ENCODE measurements at regions not wholly inside any gene's neighbourhood (a gene's known extent, or its start where the extent isn't known, plus 50 kb on each side); places are given as distances from the start of the nearest gene placed in this dataset.
"Not testable (repeated sequence)": the region's sequence is repeated elsewhere in the genome, so short reads cannot be mapped to it uniquely, and the experiment has no call there.

DNA sequence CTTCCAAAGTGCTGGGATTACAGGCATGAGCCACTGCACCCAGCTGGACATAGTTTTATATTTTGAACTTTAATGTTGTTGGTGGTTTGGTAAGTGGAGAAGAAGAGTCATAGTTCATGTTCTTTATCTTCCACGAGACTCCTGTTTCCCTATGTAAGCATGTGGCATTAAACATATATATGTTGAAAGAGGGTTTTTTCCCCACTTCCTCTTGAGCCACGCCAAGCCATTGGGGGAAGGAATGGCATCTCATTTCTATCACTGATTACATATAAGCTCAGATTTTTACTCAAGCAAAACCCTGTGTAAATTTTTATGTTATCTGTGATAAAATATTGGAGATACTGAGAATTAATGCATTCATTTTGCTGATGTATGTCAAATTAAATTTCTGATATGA, 300.4 kb downstream of the PHF14 start:
- Histone ChIP-seq H3K27ac (no peak overlapping the region), H3K79me2 (no peaks in the 10 kb centered on the region), H3K9ac (no peak overlapping the region), H3K4me2 (ENCODE audit: low read length) (no peak overlapping the region), H2AFZ (no peak overlapping the region), H3K27me3 (ENCODE audit: control insufficient read depth, insufficient read depth, low read length) (no peaks in the 10 kb centered on the region), H3K4me1 (peaks cover 8% of the 10 kb centered on the region), H3K4me3 (ENCODE audit: low read depth, low read length) (no peak overlapping the region), H3K36me3 (ENCODE audit: control insufficient read depth, insufficient read depth, low read length) (no peaks in the 10 kb centered on the region), H3K9me3 (ENCODE audit: control insufficient read depth, low read length) (no peaks in the 10 kb centered on the region)
- TF ChIP-seq, protein P1, sequence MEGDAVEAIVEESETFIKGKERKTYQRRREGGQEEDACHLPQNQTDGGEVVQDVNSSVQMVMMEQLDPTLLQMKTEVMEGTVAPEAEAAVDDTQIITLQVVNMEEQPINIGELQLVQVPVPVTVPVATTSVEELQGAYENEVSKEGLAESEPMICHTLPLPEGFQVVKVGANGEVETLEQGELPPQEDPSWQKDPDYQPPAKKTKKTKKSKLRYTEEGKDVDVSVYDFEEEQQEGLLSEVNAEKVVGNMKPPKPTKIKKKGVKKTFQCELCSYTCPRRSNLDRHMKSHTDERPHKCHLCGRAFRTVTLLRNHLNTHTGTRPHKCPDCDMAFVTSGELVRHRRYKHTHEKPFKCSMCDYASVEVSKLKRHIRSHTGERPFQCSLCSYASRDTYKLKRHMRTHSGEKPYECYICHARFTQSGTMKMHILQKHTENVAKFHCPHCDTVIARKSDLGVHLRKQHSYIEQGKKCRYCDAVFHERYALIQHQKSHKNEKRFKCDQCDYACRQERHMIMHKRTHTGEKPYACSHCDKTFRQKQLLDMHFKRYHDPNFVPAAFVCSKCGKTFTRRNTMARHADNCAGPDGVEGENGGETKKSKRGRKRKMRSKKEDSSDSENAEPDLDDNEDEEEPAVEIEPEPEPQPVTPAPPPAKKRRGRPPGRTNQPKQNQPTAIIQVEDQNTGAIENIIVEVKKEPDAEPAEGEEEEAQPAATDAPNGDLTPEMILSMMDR (IDR thresholded peaks at IDR 0.05): no peak

DNA sequence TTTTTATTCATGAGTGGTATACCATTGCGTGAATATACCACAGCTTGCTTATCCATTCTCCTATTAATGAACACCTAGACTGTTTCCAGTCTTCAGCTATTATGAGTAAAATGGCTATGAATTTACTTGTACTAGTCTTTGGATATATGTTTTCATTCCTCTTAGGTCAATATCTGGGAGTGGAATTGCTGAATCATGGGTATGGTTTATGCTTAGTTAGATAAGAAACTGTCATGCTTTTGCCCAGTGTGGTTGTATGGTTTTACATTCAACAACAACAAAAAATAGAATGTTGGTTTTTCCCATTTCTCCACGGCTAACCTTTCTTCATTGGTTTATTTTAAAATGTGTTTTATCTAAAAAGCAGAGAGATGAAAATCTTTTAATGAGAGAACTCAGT, 308.3 kb downstream of the PHF14 start:
- H3K79me2 ChIP-seq: no peaks in the 10 kb centered on the region
- H3K27me3 ChIP-seq (ENCODE audit: control insufficient read depth, insufficient read depth, low read length): no peaks in the 10 kb centered on the region
- no peak overlapping the region for H2AFZ ChIP-seq
- TF ChIP-seq, protein P1 (IDR thresholded peaks at IDR 0.05): no peak
- H3K4me3 ChIP-seq (ENCODE audit: low read depth, low read length): no peak overlapping the region
- H3K9ac ChIP-seq: no peak overlapping the region
- no peaks in the 10 kb centered on the region for H3K4me1 ChIP-seq
- H3K36me3 ChIP-seq (ENCODE audit: control insufficient read depth, insufficient read depth, low read length): no peaks in the 10 kb centered on the region
- H3K9me3 ChIP-seq (ENCODE audit: control insufficient read depth, low read length): no peaks in the 10 kb centered on the region
- H3K4me2 ChIP-seq (ENCODE audit: low read length): no peak overlapping the region
- H3K27ac ChIP-seq: no peak overlapping the region

DNA sequence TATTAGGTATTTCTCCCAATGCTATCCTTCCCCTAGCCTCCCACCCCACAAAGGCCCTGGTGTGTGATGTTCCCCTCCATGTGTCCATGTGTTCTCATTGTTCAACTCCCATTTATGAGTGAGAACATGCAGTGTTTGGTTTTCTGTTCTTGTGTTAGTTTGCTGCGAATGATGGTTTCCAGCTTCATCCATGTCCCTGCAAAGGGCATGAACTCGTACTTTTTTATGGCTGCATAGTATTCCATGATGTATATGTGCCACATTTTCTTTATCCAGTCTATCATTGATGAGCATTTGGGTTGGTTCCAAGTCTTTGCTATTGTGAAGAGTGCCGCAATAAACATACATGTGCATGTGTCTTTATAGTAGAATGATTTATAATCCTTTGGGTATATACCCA, 309.9 kb downstream of the PHF14 start:
- not testable (repeated sequence) for H2AFZ ChIP-seq; H3K36me3 ChIP-seq (ENCODE audit: control insufficient read depth, insufficient read depth, low read length); H3K79me2 ChIP-seq; H3K4me3 ChIP-seq (ENCODE audit: low read depth, low read length); H3K27me3 ChIP-seq (ENCODE audit: control insufficient read depth, insufficient read depth, low read length); H3K9ac ChIP-seq; H3K4me1 ChIP-seq; H3K4me2 ChIP-seq (ENCODE audit: low read length); H3K9me3 ChIP-seq (ENCODE audit: control insufficient read depth, low read length); H3K27ac ChIP-seq

DNA sequence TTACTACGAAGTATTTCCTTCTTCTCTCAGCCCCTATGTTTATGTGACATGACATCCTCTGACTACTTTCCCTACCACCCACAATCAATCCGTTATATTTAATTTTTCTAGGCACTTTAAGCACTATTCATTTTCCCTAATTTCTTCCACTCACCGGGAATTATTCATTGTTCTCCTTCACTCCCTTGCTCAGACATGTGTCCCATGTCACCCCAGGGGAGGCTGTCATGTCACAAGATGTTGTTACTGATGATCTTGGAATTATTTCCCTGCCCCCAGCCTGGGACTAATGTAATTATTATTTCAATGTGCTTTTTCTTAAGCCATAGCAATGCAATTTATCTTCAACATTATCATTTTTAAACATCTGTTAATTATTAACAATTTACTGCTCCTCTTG, 317.2 kb downstream of the PHF14 start:
- no peaks in the 10 kb centered on the region for H3K4me1 ChIP-seq
- H3K4me3 ChIP-seq (ENCODE audit: low read depth, low read length): no peak overlapping the region
- no peaks in the 10 kb centered on the region for H3K79me2 ChIP-seq
- no peak overlapping the region for H3K27ac ChIP-seq
- H2AFZ ChIP-seq: no peak overlapping the region
- H3K9ac ChIP-seq: no peak overlapping the region
- no peaks in the 10 kb centered on the region for H3K9me3 ChIP-seq (ENCODE audit: control insufficient read depth, low read length)
- H3K27me3 ChIP-seq (ENCODE audit: control insufficient read depth, insufficient read depth, low read length): no peaks in the 10 kb centered on the region
- TF ChIP-seq, protein P1 (IDR thresholded peaks at IDR 0.05): no peak
- H3K4me2 ChIP-seq (ENCODE audit: low read length): no peak overlapping the region
- no peaks in the 10 kb centered on the region for H3K36me3 ChIP-seq (ENCODE audit: control insufficient read depth, insufficient read depth, low read length)

DNA sequence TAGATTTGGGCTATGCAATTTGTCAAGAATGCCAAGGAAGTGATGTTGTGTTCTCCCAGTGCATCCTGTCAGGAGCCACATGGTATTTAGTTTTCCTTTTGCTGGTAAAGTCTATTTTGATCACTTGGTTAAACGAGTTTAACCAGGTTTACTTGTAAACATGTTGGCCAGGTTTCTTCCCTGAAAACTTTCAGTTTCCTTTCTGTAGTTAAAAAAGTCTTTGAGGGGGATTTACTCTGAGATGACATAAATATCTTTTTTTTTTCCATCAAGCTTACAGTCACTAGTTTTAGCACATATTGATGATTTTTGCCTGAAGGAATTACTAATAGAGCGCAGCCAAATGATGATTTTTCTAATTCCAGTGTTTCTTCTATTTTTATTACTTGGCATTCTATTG, 320.5 kb downstream of the PHF14 start:
- Histone ChIP-seq H3K79me2 (no peaks in the 10 kb centered on the region), H3K4me1 (no peaks in the 10 kb centered on the region), H3K4me2 (ENCODE audit: low read length) (no peak overlapping the region), H3K36me3 (ENCODE audit: control insufficient read depth, insufficient read depth, low read length) (no peaks in the 10 kb centered on the region), H3K27me3 (ENCODE audit: control insufficient read depth, insufficient read depth, low read length) (no peaks in the 10 kb centered on the region), H3K9ac (no peak overlapping the region), H3K9me3 (ENCODE audit: control insufficient read depth, low read length) (no peaks in the 10 kb centered on the region), H2AFZ (no peak overlapping the region), H3K4me3 (ENCODE audit: low read depth, low read length) (no peak overlapping the region), H3K27ac (no peak overlapping the region)
- TF ChIP-seq, protein P1 (IDR thresholded peaks at IDR 0.05): no peak

All from parathyroid adenoma (tissue), 2 donors.